22Rv1 (cell line): ENCODE measurements at regions not wholly inside any gene's neighbourhood (a gene's known extent, or its start where the extent isn't known, plus 50 kb on each side); places are given as distances from the start of the nearest gene placed in this dataset.
"Not testable (repeated sequence)": the region's sequence is repeated elsewhere in the genome, so short reads cannot be mapped to it uniquely, and the experiment has no call there.

Experiments
- ZFX ChIP-seq: fragments of 450-650 bp; IDR thresholded peaks from 2 replicates; pipeline ENCODE4 v1.6.1; 2017; ENCODE audit warnings: antibody characterized with exemption, borderline replicate concordance
- TF ChIP-seq, protein P1 (sequence below): fragments of 450-650 bp; IDR thresholded peaks from 2 replicates; pipeline ENCODE4 v1.5.1; 2017; ENCODE audit warnings: mild to moderate bottlenecking

DNA sequence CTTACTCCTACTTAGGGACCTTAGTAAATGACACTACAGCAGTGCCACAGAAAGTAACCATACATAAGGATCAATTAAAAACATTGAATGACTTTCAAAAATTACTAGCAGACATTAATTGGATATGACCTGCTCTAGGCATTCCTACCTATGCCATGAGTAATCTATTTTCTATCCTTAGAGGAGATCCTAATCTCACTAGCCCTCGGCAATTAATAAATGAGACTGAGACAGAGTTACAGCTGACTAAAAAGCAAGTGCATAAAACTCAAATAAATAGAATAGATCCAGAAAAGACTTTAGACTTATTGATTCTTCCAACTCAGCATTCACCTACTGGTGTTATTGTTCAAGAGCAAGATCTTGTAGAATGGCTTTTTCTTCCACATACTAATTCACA lies 141.1 kb upstream of the ZNF91 start:
- TF ChIP-seq, protein P1, sequence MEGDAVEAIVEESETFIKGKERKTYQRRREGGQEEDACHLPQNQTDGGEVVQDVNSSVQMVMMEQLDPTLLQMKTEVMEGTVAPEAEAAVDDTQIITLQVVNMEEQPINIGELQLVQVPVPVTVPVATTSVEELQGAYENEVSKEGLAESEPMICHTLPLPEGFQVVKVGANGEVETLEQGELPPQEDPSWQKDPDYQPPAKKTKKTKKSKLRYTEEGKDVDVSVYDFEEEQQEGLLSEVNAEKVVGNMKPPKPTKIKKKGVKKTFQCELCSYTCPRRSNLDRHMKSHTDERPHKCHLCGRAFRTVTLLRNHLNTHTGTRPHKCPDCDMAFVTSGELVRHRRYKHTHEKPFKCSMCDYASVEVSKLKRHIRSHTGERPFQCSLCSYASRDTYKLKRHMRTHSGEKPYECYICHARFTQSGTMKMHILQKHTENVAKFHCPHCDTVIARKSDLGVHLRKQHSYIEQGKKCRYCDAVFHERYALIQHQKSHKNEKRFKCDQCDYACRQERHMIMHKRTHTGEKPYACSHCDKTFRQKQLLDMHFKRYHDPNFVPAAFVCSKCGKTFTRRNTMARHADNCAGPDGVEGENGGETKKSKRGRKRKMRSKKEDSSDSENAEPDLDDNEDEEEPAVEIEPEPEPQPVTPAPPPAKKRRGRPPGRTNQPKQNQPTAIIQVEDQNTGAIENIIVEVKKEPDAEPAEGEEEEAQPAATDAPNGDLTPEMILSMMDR = not testable (repeated sequence)
- TF ChIP-seq ZFX = not testable (repeated sequence)
